ENCODE measurements at regions not wholly inside any gene's neighbourhood (a gene's known extent, or its start where the extent isn't known, plus 50 kb on each side); places are given as distances from the start of the nearest gene placed in this dataset.

DNA sequence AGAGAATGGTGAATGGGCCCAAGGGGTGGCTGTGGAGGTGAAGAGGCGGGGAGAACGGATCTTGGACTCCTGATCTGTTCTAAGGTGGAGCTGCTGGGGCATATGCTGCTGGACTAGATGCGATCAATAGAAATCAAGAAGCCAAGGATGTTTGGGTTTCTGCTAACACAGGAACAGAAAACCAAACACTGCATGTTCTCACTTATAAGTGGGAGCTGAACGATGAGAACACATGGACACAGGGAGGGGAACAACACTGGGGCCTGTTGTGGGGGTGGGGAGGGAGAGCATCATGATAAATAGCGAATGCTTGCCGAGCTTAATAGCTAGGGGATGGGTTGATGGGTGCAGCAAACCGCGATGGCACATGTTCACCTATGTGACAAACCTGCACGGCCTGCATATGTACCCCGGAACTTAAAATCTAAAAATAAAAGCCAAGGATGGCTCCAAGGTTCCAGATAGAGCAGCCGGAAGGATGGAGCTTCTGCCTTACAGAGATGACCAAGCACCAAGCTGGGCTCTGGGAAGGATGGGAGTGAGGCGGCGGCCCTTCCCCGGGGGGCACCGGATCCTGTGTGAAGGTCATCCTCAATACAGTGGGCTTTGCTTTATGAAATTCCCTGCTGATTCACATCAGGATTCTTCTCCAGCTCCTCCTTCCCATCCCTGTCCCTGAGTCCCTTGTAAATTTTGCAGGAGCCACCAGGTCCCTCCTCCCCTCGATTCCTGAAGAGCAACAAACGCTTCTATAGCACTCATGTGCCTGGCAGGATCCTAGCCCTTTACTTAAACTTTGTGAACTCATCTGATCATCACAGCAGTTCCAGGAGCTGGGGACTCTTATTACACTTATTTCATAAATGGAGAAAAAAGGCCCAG is 109.2 kb upstream of the PTPN1 start:
- Histone ChIP-seq H3K27me3 (no peaks in the 10 kb centered on the region), H3K27ac (peak overlapping the region; percentile 52 to 63), H3K4me3 (no peak overlapping the region), H3K36me3 (no peaks in the 10 kb centered on the region), H3K4me1 (peaks cover 5 to 8% of the 10 kb centered on the region in 2 donors), H3K9me3 (no peaks in the 10 kb centered on the region)
- no peak for TF ChIP-seq POLR2A (IDR thresholded peaks at IDR 0.05)
- TF ChIP-seq, protein P1, sequence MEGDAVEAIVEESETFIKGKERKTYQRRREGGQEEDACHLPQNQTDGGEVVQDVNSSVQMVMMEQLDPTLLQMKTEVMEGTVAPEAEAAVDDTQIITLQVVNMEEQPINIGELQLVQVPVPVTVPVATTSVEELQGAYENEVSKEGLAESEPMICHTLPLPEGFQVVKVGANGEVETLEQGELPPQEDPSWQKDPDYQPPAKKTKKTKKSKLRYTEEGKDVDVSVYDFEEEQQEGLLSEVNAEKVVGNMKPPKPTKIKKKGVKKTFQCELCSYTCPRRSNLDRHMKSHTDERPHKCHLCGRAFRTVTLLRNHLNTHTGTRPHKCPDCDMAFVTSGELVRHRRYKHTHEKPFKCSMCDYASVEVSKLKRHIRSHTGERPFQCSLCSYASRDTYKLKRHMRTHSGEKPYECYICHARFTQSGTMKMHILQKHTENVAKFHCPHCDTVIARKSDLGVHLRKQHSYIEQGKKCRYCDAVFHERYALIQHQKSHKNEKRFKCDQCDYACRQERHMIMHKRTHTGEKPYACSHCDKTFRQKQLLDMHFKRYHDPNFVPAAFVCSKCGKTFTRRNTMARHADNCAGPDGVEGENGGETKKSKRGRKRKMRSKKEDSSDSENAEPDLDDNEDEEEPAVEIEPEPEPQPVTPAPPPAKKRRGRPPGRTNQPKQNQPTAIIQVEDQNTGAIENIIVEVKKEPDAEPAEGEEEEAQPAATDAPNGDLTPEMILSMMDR (IDR thresholded peaks at IDR 0.05): no peak
- no peak for TF ChIP-seq POLR2AphosphoS5 (IDR thresholded peaks at IDR 0.05)
- no peak for DNase-seq (ENCODE audit: low spot score in 2 of 2)
- intact Hi-C loops (cut with DNase I; ENCODE audit: low total_unique reads): no loop called here

DNA sequence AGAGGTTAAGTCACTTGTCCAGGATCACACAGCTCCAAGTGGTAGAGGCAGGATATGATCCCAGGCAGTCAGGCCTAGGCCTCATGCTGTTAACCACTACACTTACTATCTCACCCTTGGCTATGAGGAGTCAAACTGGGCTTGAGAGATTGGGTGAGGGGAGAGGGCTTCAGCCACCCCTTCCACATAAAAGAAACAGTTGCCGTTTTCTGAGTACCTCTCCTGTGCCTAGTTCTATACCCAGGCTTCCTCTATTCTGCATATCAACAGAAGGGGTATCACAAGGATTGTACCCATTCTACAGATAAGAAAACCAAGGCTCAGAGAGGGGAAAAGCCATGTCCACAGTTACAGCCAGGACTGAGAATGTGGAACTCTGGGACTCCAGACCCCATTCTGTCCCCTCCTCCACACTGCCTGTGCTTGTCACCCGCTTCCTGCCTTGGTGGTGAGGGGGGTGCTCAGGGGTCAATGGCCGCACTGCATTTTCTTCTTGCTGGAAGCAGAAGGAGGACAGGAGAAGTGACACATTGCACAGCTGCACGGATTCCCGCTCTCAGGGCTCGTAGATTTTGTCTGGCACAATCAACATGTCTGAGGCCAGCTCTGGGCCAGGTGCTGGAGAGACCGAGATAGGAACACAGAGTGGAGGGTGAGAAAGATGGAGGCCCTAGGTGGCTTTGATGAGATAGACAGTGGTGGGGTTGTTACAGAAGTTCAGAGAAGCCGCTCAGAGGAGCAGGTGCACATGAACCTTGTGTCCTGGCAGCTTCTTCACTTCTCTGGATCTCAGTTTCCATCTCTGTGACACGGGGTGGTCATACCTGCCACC is 108.4 kb upstream of the PTPN1 start:
- peak overlapping the region in 1 of 2 donors; percentile 12 for H3K27ac ChIP-seq
- intact Hi-C loops (cut with DNase I; ENCODE audit: low total_unique reads): no loop called here
- H3K36me3 ChIP-seq: no peaks in the 10 kb centered on the region
- no peak overlapping the region for H3K4me3 ChIP-seq
- TF ChIP-seq, protein P1 (IDR thresholded peaks at IDR 0.05): no peak
- TF ChIP-seq POLR2AphosphoS5 (IDR thresholded peaks at IDR 0.05) (no peak), POLR2A (IDR thresholded peaks at IDR 0.05) (no peak)
- H3K27me3 ChIP-seq: no peaks in the 10 kb centered on the region
- DNase-seq (ENCODE audit: low spot score in 2 of 2): no peak
- no peaks in the 10 kb centered on the region for H3K9me3 ChIP-seq
- H3K4me1 ChIP-seq: peaks cover 5 to 8% of the 10 kb centered on the region in 2 donors

DNA sequence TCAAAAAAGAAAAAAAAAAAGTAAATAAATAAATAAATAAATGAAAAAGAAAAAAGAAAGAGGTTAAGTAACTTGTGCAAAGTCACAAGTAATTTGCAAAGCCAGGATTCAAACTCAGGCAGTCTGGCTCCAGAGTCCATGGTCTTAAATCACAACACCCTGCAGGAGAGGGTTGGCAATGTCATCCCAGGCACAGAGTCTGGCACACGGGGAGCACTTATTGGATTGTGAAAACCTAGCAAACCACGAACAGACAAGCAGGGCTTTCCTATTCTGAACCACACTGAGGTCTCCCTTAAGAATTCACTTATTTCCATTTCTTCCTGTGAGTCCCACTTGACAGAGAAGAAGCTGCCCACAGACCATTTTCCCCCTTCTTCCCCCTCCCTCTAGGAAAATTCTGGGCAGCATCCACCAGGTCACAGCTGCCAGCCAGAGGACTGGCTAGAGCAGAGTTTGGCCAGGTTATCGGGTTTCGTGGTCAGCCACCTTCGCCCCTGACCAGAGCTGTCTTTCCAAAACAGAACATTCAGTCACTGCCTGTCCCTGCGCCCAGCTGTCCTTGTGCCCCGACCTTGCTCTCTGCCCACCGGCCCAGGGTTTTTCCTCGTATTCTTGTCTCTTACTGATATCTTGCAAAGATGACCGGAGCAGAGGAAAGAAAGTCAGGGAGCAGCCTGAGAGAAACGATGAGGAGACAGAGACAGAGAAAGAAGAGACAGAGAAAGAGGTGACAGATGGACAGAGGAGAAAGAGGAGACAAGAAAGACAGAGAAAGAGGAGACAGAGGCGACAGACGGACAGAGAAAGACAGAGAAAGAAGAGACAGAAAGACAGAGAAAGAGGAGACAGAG is 106.4 kb upstream of the PTPN1 start:
- H3K27me3 ChIP-seq: no peaks in the 10 kb centered on the region
- no peak overlapping the region for H3K27ac ChIP-seq
- H3K4me3 ChIP-seq: no peak overlapping the region
- H3K4me1 ChIP-seq: peaks cover 5 to 6% of the 10 kb centered on the region in 2 donors
- TF ChIP-seq POLR2AphosphoS5 (IDR thresholded peaks at IDR 0.05) (no peak), POLR2A (IDR thresholded peaks at IDR 0.05) (no peak)
- TF ChIP-seq, protein P1 (IDR thresholded peaks at IDR 0.05): no peak
- no peaks in the 10 kb centered on the region for H3K9me3 ChIP-seq
- no peak for DNase-seq (ENCODE audit: low spot score in 2 of 2)
- intact Hi-C loops (cut with DNase I; ENCODE audit: low total_unique reads): no loop called here
- no peaks in the 10 kb centered on the region for H3K36me3 ChIP-seq

DNA sequence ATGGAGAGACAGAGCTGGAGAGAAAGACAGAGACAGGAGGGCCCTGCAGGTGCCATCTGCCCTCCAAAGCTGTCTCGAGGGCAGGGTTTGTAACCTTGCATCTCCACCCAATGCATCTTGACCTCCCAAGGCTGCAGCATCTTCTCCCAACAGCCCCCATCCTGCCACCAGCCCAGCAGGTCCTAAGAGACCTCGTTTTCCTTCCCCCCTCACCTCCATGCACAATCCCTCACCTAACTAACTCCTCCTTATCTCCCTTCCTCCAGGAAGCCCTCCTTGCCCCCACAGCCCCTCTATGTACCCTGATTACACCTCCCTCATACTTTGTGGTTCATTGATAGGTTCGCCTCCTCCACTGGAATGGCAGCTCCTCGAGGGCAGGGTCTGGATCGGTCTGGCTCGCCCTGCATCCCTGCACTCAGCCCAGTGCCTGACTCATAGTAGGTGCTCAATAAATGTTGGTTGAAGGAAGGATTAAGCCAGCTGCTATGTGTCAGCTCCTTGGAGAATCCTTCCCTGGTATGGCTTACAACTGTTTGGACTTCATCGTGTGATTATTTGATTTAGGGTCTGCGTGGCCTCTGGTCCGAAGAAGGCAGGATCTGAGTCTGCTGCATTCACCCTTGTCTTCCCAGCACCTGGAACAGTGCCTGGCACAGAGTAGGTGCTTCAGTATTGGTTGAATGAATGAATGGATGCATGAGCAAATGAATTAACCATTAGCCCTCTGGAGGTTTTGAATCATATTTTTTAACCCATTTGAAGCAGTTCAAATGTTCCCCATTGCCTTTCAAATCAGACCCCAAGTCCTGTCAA is 105.6 kb upstream of the PTPN1 start:
- Histone ChIP-seq H3K9me3 (no peaks in the 10 kb centered on the region), H3K27ac (no peak overlapping the region), H3K36me3 (no peaks in the 10 kb centered on the region), H3K4me1 (no peaks in the 10 kb centered on the region), H3K27me3 (no peaks in the 10 kb centered on the region), H3K4me3 (no peak overlapping the region)
- intact Hi-C loops (cut with DNase I; ENCODE audit: low total_unique reads): no loop called here
- TF ChIP-seq, protein P1 (IDR thresholded peaks at IDR 0.05): no peak
- no peak for TF ChIP-seq POLR2AphosphoS5 (IDR thresholded peaks at IDR 0.05)
- no peak for TF ChIP-seq POLR2A (IDR thresholded peaks at IDR 0.05)
- no peak for DNase-seq (ENCODE audit: low spot score in 2 of 2)

All from breast epithelium (tissue), 4 donors.